Mucosa of descending colon (tissue), 3 donors: ENCODE measurements at regions not wholly inside any gene's neighbourhood (a gene's known extent, or its start where the extent isn't known, plus 50 kb on each side); places are given as distances from the start of the nearest gene placed in this dataset.
"Not testable (repeated sequence)": the region's sequence is repeated elsewhere in the genome, so short reads cannot be mapped to it uniquely, and the experiment has no call there.

Experiments
- ATAC-seq: fragments of 200-7000 bp; cut with Tn5 transposase; one replicate; pipeline ENCODE4 v1.9.1; 2020; ENCODE audit warnings: mild to moderate bottlenecking, moderate library complexity
- DNase-seq, 3 donors: peaks; one replicate each; pipeline ENCODE4 v3.0.0-alpha.2; 2020
- H3K36me3 ChIP-seq: fragments of 200-600 bp; one replicate; pipeline ENCODE4 v1.8.0; 2021; ENCODE audit warnings: low read depth, mild to moderate bottlenecking
- H3K4me1 ChIP-seq: fragments of 200-600 bp; one replicate; pipeline ENCODE4 v1.8.0; 2021; ENCODE audit warnings: low read depth, mild to moderate bottlenecking
- H3K4me3 ChIP-seq: fragments of 200-600 bp; one replicate; pipeline ENCODE4 v1.8.0; 2021; ENCODE audit warnings: mild to moderate bottlenecking
- H3K9me3 ChIP-seq: fragments of 200-600 bp; one replicate; pipeline ENCODE4 v1.8.0; 2021; ENCODE audit warnings: mild to moderate bottlenecking
- intact Hi-C, 2 donors: fragments of 100-400 bp; cut with DNase I in 1 of 2; cut with micrococcal nuclease in 1 of 2; formaldehyde crosslinking; loops; one replicate each; pipeline versions ENCODE4 v1.11.0 to v1.11.1; 2022; cut with DNase I, micrococcal nuclease
- donor health status: DM: no; HTN: no; CAD: no; lungs with moderate emphysema.
- donor health status: DM: no; HTN: no; CAD: no.
- donor health status: DM: no; HTN: yes; CAD: no.

- DNase-seq, H3K36me3 ChIP-seq, H3K9me3 ChIP-seq, intact Hi-C loops, H3K4me3 ChIP-seq, H3K4me1 ChIP-seq: not testable (repeated sequence)
- ATAC-seq: peak; percentile 47
Observed at GRCh38 chr21:7626151-7626748, 2895.1 kb upstream of the TPTE start.
